ENCODE measurements at regions not wholly inside any gene's neighbourhood (a gene's known extent, or its start where the extent isn't known, plus 50 kb on each side); places are given as distances from the start of the nearest gene placed in this dataset.
A peak's percentile ranks its signal among the peaks of the same experiment; 100 is the strongest.
"Not testable (repeated sequence)": the region's sequence is repeated elsewhere in the genome, so short reads cannot be mapped to it uniquely, and the experiment has no call there.

GRCh38 chrX:55813150-55813549 is 95.6 kb downstream of the RRAGB start:
- no peak for DNase-seq

GRCh38 chrX:55815546-55815945 is 98.0 kb downstream of the RRAGB start:
- DNase-seq: no peak

- DNase-seq: no peak
These were observed 98.5 kb downstream of the RRAGB start for GRCh38 chrX:55816023-55816422.

GRCh38 chrX:55818673-55819375 is 101.3 kb downstream of the RRAGB start:
- DNase-seq: no peak

- no peak for DNase-seq
These were observed 121.9 kb downstream of the RRAGB start for GRCh38 chrX:55839485-55839884.

GRCh38 chrX:55841962-55842752 is 124.6 kb downstream of the RRAGB start:
- DNase-seq: no peak

- DNase-seq: not testable (repeated sequence)
These were observed 149.2 kb downstream of the RRAGB start for GRCh38 chrX:55866779-55867178.

GRCh38 chrX:55867181-55867651 is 149.7 kb downstream of the RRAGB start:
- DNase-seq: no peak

- DNase-seq: no peak
These were observed 150.2 kb downstream of the RRAGB start for GRCh38 chrX:55867708-55868107.

GRCh38 chrX:55874807-55875206 is 157.3 kb downstream of the RRAGB start:
- DNase-seq: no peak

GRCh38 chrX:55883541-55883940 is 166.0 kb downstream of the RRAGB start:
- not testable (repeated sequence) for DNase-seq

- DNase-seq: peak; percentile 77
These were observed 190.5 kb downstream of the RRAGB start for GRCh38 chrX:55907968-55908607.

- DNase-seq: peak; percentile 56
These were observed 191.2 kb downstream of the RRAGB start for GRCh38 chrX:55908661-55909212.

- DNase-seq: no peak
These were observed 202.0 kb downstream of the RRAGB start for GRCh38 chrX:55919367-55920221.

- DNase-seq: no peak
These were observed 207.0 kb downstream of the RRAGB start for GRCh38 chrX:55924574-55924973.

GRCh38 chrX:55928529-55928928 is 211.0 kb downstream of the RRAGB start:
- not testable (repeated sequence) for DNase-seq
